ENCODE measurements at regions not wholly inside any gene's neighbourhood (a gene's known extent, or its start where the extent isn't known, plus 50 kb on each side); places are given as distances from the start of the nearest gene placed in this dataset.
"Not testable (repeated sequence)": the region's sequence is repeated elsewhere in the genome, so short reads cannot be mapped to it uniquely, and the experiment has no call there.

DNA sequence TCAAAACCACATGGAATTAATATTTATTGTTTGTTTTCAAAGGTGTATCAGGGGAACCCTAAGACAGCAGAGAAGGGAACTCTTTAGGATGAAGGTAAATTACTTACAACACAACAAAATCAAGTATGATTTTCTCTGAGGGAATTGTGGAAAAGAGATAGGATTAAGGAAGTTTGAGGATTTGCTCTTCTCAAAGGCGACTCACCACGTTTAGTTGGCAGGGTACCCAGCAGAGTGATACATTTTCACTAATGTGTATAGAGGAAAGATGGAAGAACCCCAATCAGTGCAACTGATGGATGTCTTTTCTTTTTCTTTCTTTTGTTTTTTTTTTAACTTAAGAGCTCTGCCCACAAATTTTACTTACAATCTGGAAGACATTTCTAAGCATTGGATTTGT lies 499.2 kb downstream of the CCER1 start:
- H3K4me2 ChIP-seq (ENCODE audit: low read length) = no peak overlapping the region
- H3K4me3 ChIP-seq (ENCODE audit: low read length) = no peak overlapping the region
- no peaks in the 10 kb centered on the region for H3K9me3 ChIP-seq (ENCODE audit: control insufficient read depth, insufficient read depth, low read length)
- no peaks in the 10 kb centered on the region for H4K20me1 ChIP-seq (ENCODE audit: control insufficient read depth, insufficient read depth, low read depth, low read length)
- H3K27ac ChIP-seq (ENCODE audit: low read depth, low read length) = no peak overlapping the region
- H3F3A ChIP-seq (ENCODE audit: control insufficient read depth, insufficient read depth) = no peaks in the 10 kb centered on the region
- no peaks in the 10 kb centered on the region for H3K79me2 ChIP-seq (ENCODE audit: control insufficient read depth, low read length)
- no peaks in the 10 kb centered on the region for H3K9me2 ChIP-seq (replicated peaks; ENCODE audit: control insufficient read depth, low read length)
- no peaks in the 10 kb centered on the region for H3K4me1 ChIP-seq (ENCODE audit: control insufficient read depth, low read length)
- no peaks in the 10 kb centered on the region for H3K36me3 ChIP-seq (ENCODE audit: control insufficient read depth, low read length)
- H3K27me3 ChIP-seq (ENCODE audit: control insufficient read depth, low read length) = no peaks in the 10 kb centered on the region
- TF ChIP-seq EZH2phosphoT487 (IDR thresholded peaks at IDR 0.05; ENCODE audit: borderline replicate concordance, low read length) = no peak
- TF ChIP-seq, protein P1, sequence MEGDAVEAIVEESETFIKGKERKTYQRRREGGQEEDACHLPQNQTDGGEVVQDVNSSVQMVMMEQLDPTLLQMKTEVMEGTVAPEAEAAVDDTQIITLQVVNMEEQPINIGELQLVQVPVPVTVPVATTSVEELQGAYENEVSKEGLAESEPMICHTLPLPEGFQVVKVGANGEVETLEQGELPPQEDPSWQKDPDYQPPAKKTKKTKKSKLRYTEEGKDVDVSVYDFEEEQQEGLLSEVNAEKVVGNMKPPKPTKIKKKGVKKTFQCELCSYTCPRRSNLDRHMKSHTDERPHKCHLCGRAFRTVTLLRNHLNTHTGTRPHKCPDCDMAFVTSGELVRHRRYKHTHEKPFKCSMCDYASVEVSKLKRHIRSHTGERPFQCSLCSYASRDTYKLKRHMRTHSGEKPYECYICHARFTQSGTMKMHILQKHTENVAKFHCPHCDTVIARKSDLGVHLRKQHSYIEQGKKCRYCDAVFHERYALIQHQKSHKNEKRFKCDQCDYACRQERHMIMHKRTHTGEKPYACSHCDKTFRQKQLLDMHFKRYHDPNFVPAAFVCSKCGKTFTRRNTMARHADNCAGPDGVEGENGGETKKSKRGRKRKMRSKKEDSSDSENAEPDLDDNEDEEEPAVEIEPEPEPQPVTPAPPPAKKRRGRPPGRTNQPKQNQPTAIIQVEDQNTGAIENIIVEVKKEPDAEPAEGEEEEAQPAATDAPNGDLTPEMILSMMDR (IDR thresholded peaks at IDR 0.05; ENCODE audit: low read depth, low read length, poor library complexity, severe bottlenecking) = no peak

DNA sequence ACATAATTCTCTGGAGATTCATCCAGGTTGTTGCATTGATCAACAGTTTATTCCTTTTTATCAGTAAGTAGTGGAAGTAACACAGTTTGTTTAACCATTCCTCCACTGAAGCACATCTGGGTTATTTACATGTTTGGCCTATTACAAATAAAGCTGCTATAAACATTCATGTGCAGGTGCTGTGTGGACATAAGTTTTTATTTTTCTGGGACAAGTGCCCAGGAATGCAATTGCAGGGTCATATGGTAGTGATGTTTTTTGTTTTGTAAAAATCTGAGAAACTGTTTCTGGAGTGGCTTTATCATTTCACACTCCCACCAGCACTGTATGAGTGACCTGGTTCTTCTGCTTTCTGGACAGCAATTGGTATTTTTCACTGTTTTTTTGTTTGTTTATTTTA lies 505.4 kb downstream of the CCER1 start:
- H3K9me3 ChIP-seq (ENCODE audit: control insufficient read depth, insufficient read depth, low read length) = no peaks in the 10 kb centered on the region; the same call in 1 of the 2 replicates
- H3K4me1 ChIP-seq (ENCODE audit: control insufficient read depth, low read length) = no peaks in the 10 kb centered on the region
- no peaks in the 10 kb centered on the region for H3F3A ChIP-seq (ENCODE audit: control insufficient read depth, insufficient read depth)
- H3K9me2 ChIP-seq (replicated peaks; ENCODE audit: control insufficient read depth, low read length) = no peaks in the 10 kb centered on the region
- TF ChIP-seq EZH2phosphoT487 (IDR thresholded peaks at IDR 0.05; ENCODE audit: borderline replicate concordance, low read length) = no peak
- TF ChIP-seq, protein P1 (IDR thresholded peaks at IDR 0.05; ENCODE audit: low read depth, low read length, poor library complexity, severe bottlenecking) = no peak
- no peak overlapping the region for H3K4me3 ChIP-seq (ENCODE audit: low read length)
- no peaks in the 10 kb centered on the region for H3K79me2 ChIP-seq (ENCODE audit: control insufficient read depth, low read length)
- no peak overlapping the region for H3K4me2 ChIP-seq (ENCODE audit: low read length)
- H3K36me3 ChIP-seq (ENCODE audit: control insufficient read depth, low read length) = no peaks in the 10 kb centered on the region
- no peaks in the 10 kb centered on the region for H4K20me1 ChIP-seq (ENCODE audit: control insufficient read depth, insufficient read depth, low read depth, low read length)
- no peaks in the 10 kb centered on the region for H3K27me3 ChIP-seq (ENCODE audit: control insufficient read depth, low read length)
- H3K27ac ChIP-seq (ENCODE audit: low read depth, low read length) = no peak overlapping the region

DNA sequence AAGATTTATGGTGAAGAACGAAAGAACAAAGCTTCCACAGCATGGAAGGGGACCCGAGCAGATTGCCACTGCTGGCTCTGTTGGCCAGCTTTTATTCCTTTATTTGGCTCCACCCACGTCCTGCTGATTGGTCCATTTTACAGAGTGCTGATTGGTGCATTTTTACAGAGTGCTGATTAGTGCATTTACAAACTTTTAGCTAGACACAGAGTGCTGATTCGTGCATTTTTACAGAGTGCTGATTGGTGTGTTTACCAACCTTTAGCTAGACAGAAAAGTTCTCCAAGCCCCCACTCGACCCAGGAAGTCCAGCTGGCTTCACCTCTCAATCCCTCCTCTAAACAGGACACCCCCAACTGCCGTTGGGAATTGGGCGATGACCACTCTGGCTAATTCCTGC lies 511.5 kb downstream of the CCER1 start:
- not testable (repeated sequence) for H3K4me1 ChIP-seq (ENCODE audit: control insufficient read depth, low read length); H4K20me1 ChIP-seq (ENCODE audit: control insufficient read depth, insufficient read depth, low read depth, low read length); H3F3A ChIP-seq (ENCODE audit: control insufficient read depth, insufficient read depth); H3K36me3 ChIP-seq (ENCODE audit: control insufficient read depth, low read length); H3K79me2 ChIP-seq (ENCODE audit: control insufficient read depth, low read length); H3K4me2 ChIP-seq (ENCODE audit: low read length); H3K4me3 ChIP-seq (ENCODE audit: low read length); H3K9me2 ChIP-seq (replicated peaks; ENCODE audit: control insufficient read depth, low read length); H3K27ac ChIP-seq (ENCODE audit: low read depth, low read length); H3K9me3 ChIP-seq (ENCODE audit: control insufficient read depth, insufficient read depth, low read length); H3K27me3 ChIP-seq (ENCODE audit: control insufficient read depth, low read length)

DNA sequence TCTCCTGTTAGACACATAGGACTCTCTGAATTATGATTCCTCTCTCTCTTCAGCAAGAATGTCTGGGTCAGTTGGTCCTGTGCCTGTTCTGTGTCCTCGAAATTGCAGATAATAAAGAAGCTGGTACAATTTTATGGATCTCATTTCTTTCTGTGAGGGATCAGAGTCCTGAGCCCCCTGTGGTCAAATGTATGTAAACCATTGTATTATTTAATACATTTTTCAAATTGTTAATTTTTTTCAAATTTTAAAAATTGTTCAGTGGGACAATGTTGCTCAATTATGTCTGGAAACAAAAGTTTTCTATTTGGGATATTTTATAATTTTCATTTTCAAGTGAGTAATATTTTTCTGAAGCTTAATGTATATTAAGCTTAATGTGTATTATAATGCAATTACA lies 513.5 kb downstream of the CCER1 start:
- Histone ChIP-seq H3K4me1 (ENCODE audit: control insufficient read depth, low read length) (no peaks in the 10 kb centered on the region), H3K27me3 (ENCODE audit: control insufficient read depth, low read length) (no peaks in the 10 kb centered on the region), H3K27ac (ENCODE audit: low read depth, low read length) (no peak overlapping the region), H3K4me2 (ENCODE audit: low read length) (no peak overlapping the region), H3K79me2 (ENCODE audit: control insufficient read depth, low read length) (no peaks in the 10 kb centered on the region), H3K36me3 (ENCODE audit: control insufficient read depth, low read length) (no peaks in the 10 kb centered on the region), H3K9me3 (ENCODE audit: control insufficient read depth, insufficient read depth, low read length) (no peaks in the 10 kb centered on the region; the same call in 1 of the 2 replicates), H3F3A (ENCODE audit: control insufficient read depth, insufficient read depth) (no peaks in the 10 kb centered on the region), H4K20me1 (ENCODE audit: control insufficient read depth, insufficient read depth, low read depth, low read length) (no peaks in the 10 kb centered on the region), H3K4me3 (ENCODE audit: low read length) (no peak overlapping the region), H3K9me2 (replicated peaks; ENCODE audit: control insufficient read depth, low read length) (no peaks in the 10 kb centered on the region)
- TF ChIP-seq, protein P1 (IDR thresholded peaks at IDR 0.05; ENCODE audit: low read depth, low read length, poor library complexity, severe bottlenecking) = no peak
- no peak for TF ChIP-seq EZH2phosphoT487 (IDR thresholded peaks at IDR 0.05; ENCODE audit: borderline replicate concordance, low read length)
